ENCODE measurements at regions not wholly inside any gene's neighbourhood (a gene's known extent, or its start where the extent isn't known, plus 50 kb on each side); places are given as distances from the start of the nearest gene placed in this dataset.

GRCh38 chr18:60541661-60542060 lies 169.1 kb upstream of the MC4R start:
- Histone ChIP-seq H2BK20ac (ENCODE audit: low read depth, low read length, poor library complexity, severe bottlenecking) (no peak overlapping the region), H3K56ac (ENCODE audit: insufficient read length, low read depth, low read length) (no peak overlapping the region), H3K79me2 (ENCODE audit: insufficient read depth, low read length) (no peaks in the 10 kb centered on the region), H3K23me2 (ENCODE audit: insufficient read length, low read depth, low read length, poor library complexity, severe bottlenecking) (no peaks in the 10 kb centered on the region), H4K5ac (ENCODE audit: insufficient read length, low read depth, low read length) (no peak overlapping the region), H3K9ac (ENCODE audit: extremely low read depth, insufficient read length, low read length) (no peak overlapping the region), H2BK5ac (ENCODE audit: insufficient read length, low read length) (no peak overlapping the region), H4K20me1 (ENCODE audit: control insufficient read depth, insufficient read depth, insufficient read length) (no peaks in the 10 kb centered on the region), H3K4me2 (ENCODE audit: insufficient read depth, insufficient read length, low read length) (no peak overlapping the region), H3K4ac (ENCODE audit: low read depth, low read length) (no peak overlapping the region), H4K91ac (ENCODE audit: insufficient read length, low read depth, low read length) (no peak overlapping the region), H4K8ac (replicated peaks; ENCODE audit: insufficient read length, low read depth, low read length) (no peak overlapping the region), H3K4me1 (ENCODE audit: insufficient read depth, low read length) (no peaks in the 10 kb centered on the region; the same call in 1 of the 2 replicates), H2BK120ac (ENCODE audit: low read depth, low read length, poor library complexity, severe bottlenecking) (no peak overlapping the region), H3K9me3 (ENCODE audit: control insufficient read depth, low read depth, low read length) (no peaks in the 10 kb centered on the region), H2AK5ac (ENCODE audit: insufficient read length, low read length) (no peak overlapping the region), H3T11ph (ENCODE audit: low read length) (no peak overlapping the region), H3K18ac (ENCODE audit: insufficient read length, low read depth, low read length) (no peak overlapping the region), H3K14ac (ENCODE audit: insufficient read depth, low read length) (no peak overlapping the region), H3K27ac (ENCODE audit: insufficient read length, low read depth, low read length) (no peak overlapping the region), H3K27me3 (ENCODE audit: insufficient read depth, low read length) (no peaks in the 10 kb centered on the region), H2BK12ac (ENCODE audit: insufficient read length, low read depth, low read length) (no peak overlapping the region), H3K23ac (ENCODE audit: insufficient read length, low read depth, low read length) (no peak overlapping the region), H3K79me1 (ENCODE audit: insufficient read depth, low read depth, low read length, poor library complexity, severe bottlenecking) (no peaks in the 10 kb centered on the region), H2AFZ (ENCODE audit: low read length) (no peak overlapping the region), H2BK15ac (ENCODE audit: low read depth, low read length) (no peak overlapping the region)
- DNase-seq, result no peak
- Mint-ChIP-seq H3K36me3 (ENCODE audit: insufficient read depth in 1 of 3, low read depth in 3 of 3) (no peaks in the 10 kb centered on the region), H3K9me3 (no peaks in the 10 kb centered on the region), H3K27ac (no peak overlapping the region), H3K4me3 (no peak overlapping the region), H3K27me3 (ENCODE audit: low read depth) (no peaks in the 10 kb centered on the region), H3K4me1 (no peaks in the 10 kb centered on the region)
- no peak for TF ChIP-seq CTCF (conservative IDR thresholded peaks at IDR 0.05)
